CD4-positive, CD25-positive, alpha-beta regulatory T cell (primary cell): ENCODE measurements at regions not wholly inside any gene's neighbourhood (a gene's known extent, or its start where the extent isn't known, plus 50 kb on each side); places are given as distances from the start of the nearest gene placed in this dataset.

Experiments used
- ATAC-seq, 2 donors: fragments of 150-1000 bp; cut with Tn5 transposase; one replicate each; pipeline ENCODE4 v1.10.0; 2021; ENCODE audit warnings: low read depth in 2 of 2, moderate number of reproducible peaks in 2 of 2, moderate library complexity in 1 of 2
- DNase-seq, 3 donors: peaks; one replicate each; pipeline versions ENCODE4 v3.0.0 to v3.0.0-alpha.2; 2012 to 2022; ENCODE audit warnings: mixed read lengths in 1 of 3
- H3K27ac ChIP-seq: one replicate; pipeline ENCODE4 v1.7.0; 2013; ENCODE audit warnings: mild to moderate bottlenecking, low read length; ENCODE audit not compliant: insufficient read depth, poor library complexity, severe bottlenecking
- H3K27me3 ChIP-seq: one replicate; pipeline ENCODE4 v1.7.0; 2013; ENCODE audit warnings: low read length; ENCODE audit not compliant: control insufficient read depth, insufficient read depth
- H3K36me3 ChIP-seq: one replicate; pipeline ENCODE4 v1.7.0; 2013; ENCODE audit warnings: mild to moderate bottlenecking, low read length, moderate library complexity; ENCODE audit not compliant: control insufficient read depth, insufficient read depth
- H3K4me1 ChIP-seq: 2 replicates; pipeline ENCODE4 v1.7.0; 2013; ENCODE audit warnings: mild to moderate bottlenecking, low read length; ENCODE audit not compliant: insufficient read depth, control insufficient read depth, poor library complexity, severe bottlenecking
- H3K4me3 ChIP-seq: one replicate; pipeline ENCODE4 v1.7.0; 2013; ENCODE audit warnings: low read depth, mild to moderate bottlenecking, low read length, moderate library complexity
- H3K9me3 ChIP-seq, 2 experiments: 1 replicate in 1 of 2; 2 replicates in 1 of 2; pipeline ENCODE4 v1.7.0; 2013; ENCODE audit warnings: low read length in 2 of 2, mild to moderate bottlenecking in 1 of 2, moderate library complexity in 1 of 2; ENCODE audit not compliant: control insufficient read depth in 2 of 2
- H3K27ac Mint-ChIP-seq, 3 donors: one replicate each; pipeline ENCODE4 v1.8.0; 2020 to 2022; ENCODE audit warnings: mild to moderate bottlenecking in 3 of 3, mixed read lengths in 3 of 3, moderate library complexity in 2 of 3
- H3K27me3 Mint-ChIP-seq: one replicate; pipeline ENCODE4 v1.8.0; 2022; ENCODE audit warnings: mild to moderate bottlenecking, mixed read lengths
- H3K36me3 Mint-ChIP-seq: one replicate; pipeline ENCODE4 v1.8.0; 2020; ENCODE audit warnings: mixed read lengths
- H3K4me1 Mint-ChIP-seq, 4 donors: one replicate each; pipeline ENCODE4 v1.8.0; 2020 to 2022; ENCODE audit warnings: mixed read lengths in 4 of 4, mild to moderate bottlenecking in 1 of 4
- H3K4me3 Mint-ChIP-seq, 4 donors: one replicate each; pipeline ENCODE4 v1.8.0; 2020 to 2022; ENCODE audit warnings: mild to moderate bottlenecking in 4 of 4, mixed read lengths in 4 of 4, moderate library complexity in 3 of 4
- H3K9me3 Mint-ChIP-seq, 7 donors: one replicate each; pipeline ENCODE4 v1.8.0; 2020 to 2022; ENCODE audit warnings: mixed read lengths in 7 of 7, mild to moderate bottlenecking in 3 of 7, moderate library complexity in 2 of 7

GRCh38 chr3:82498186-82498585 is 736.7 kb upstream of the GBE1 start:
- no peak for ATAC-seq
- Histone ChIP-seq H3K4me3 (no peak overlapping the region), H3K27ac (no peak overlapping the region), H3K27me3 (no peaks in the 10 kb centered on the region), H3K9me3 (peaks cover 0 to 3% of the 10 kb centered on the region in 2 experiments), H3K4me1 (no peaks in the 10 kb centered on the region), H3K36me3 (no peaks in the 10 kb centered on the region)
- Mint-ChIP-seq H3K4me3 (no peak overlapping the region), H3K9me3 (peaks cover 0 to 20% (median 7%) of the 10 kb centered on the region in 7 donors), H3K36me3 (no peaks in the 10 kb centered on the region), H3K27me3 (no peaks in the 10 kb centered on the region), H3K4me1 (no peaks in the 10 kb centered on the region), H3K27ac (no peak overlapping the region)
- DNase-seq = no peak

GRCh38 chr3:82496890-82497560 is 735.6 kb upstream of the GBE1 start:
- Histone ChIP-seq H3K9me3 (peaks cover 0 to 4% of the 10 kb centered on the region in 2 experiments), H3K4me3 (no peak overlapping the region), H3K36me3 (no peaks in the 10 kb centered on the region), H3K27ac (no peak overlapping the region), H3K27me3 (no peaks in the 10 kb centered on the region), H3K4me1 (no peaks in the 10 kb centered on the region)
- Mint-ChIP-seq H3K9me3 (peaks cover 0 to 15% (median 8%) of the 10 kb centered on the region in 7 donors), H3K36me3 (no peaks in the 10 kb centered on the region), H3K4me3 (no peak overlapping the region), H3K27ac (no peak overlapping the region), H3K27me3 (no peaks in the 10 kb centered on the region), H3K4me1 (no peaks in the 10 kb centered on the region)
- ATAC-seq (no peak), DNase-seq (no peak)

GRCh38 chr3:82495655-82496054 is 734.2 kb upstream of the GBE1 start:
- DNase-seq (no peak), ATAC-seq (no peak)
- H3K27ac ChIP-seq = no peak overlapping the region
- peaks cover 0 to 4% of the 10 kb centered on the region in 2 experiments for H3K9me3 ChIP-seq
- no peaks in the 10 kb centered on the region for H3K27me3 ChIP-seq
- H3K9me3 Mint-ChIP-seq = peaks cover under 1 to 11% (median 8%) of the 10 kb centered on the region in 7 donors
- H3K36me3 ChIP-seq = no peaks in the 10 kb centered on the region
- no peaks in the 10 kb centered on the region for H3K36me3 Mint-ChIP-seq
- no peak overlapping the region for H3K4me3 ChIP-seq
- no peak overlapping the region for H3K27ac Mint-ChIP-seq
- no peak overlapping the region for H3K4me3 Mint-ChIP-seq
- H3K27me3 Mint-ChIP-seq = no peaks in the 10 kb centered on the region
- no peaks in the 10 kb centered on the region for H3K4me1 ChIP-seq
- H3K4me1 Mint-ChIP-seq = no peaks in the 10 kb centered on the region

- Histone ChIP-seq H3K9me3 (peaks cover 0 to 4% of the 10 kb centered on the region in 2 experiments), H3K27ac (no peak overlapping the region), H3K36me3 (no peaks in the 10 kb centered on the region), H3K4me1 (no peaks in the 10 kb centered on the region), H3K27me3 (no peaks in the 10 kb centered on the region), H3K4me3 (no peak overlapping the region)
- no peak overlapping the region for H3K4me3 Mint-ChIP-seq
- H3K36me3 Mint-ChIP-seq = no peaks in the 10 kb centered on the region
- peaks cover 3 to 13% (median 8%) of the 10 kb centered on the region in 7 donors for H3K9me3 Mint-ChIP-seq
- no peaks in the 10 kb centered on the region for H3K27me3 Mint-ChIP-seq
- no peaks in the 10 kb centered on the region for H3K4me1 Mint-ChIP-seq
- no peak for ATAC-seq
- no peak overlapping the region for H3K27ac Mint-ChIP-seq
- no peak for DNase-seq
Measured at GRCh38 chr3:82494977-82495489, 733.6 kb upstream of the GBE1 start.

- DNase-seq (no peak), ATAC-seq (no peak)
Measured at GRCh38 chr3:82493858-82494257, 732.4 kb upstream of the GBE1 start.

GRCh38 chr3:82475306-82475705 is 713.9 kb upstream of the GBE1 start:
- Mint-ChIP-seq H3K9me3 (peaks cover 0 to 18% (median 0%) of the 10 kb centered on the region in 7 donors), H3K36me3 (no peaks in the 10 kb centered on the region), H3K27ac (no peak overlapping the region), H3K4me1 (no peaks in the 10 kb centered on the region), H3K4me3 (no peak overlapping the region), H3K27me3 (no peaks in the 10 kb centered on the region)
- DNase-seq = no peak
- Histone ChIP-seq H3K27me3 (no peaks in the 10 kb centered on the region), H3K4me3 (no peak overlapping the region), H3K4me1 (no peaks in the 10 kb centered on the region), H3K36me3 (no peaks in the 10 kb centered on the region), H3K27ac (no peak overlapping the region), H3K9me3 (peaks cover 0 to 7% of the 10 kb centered on the region in 2 experiments)
- ATAC-seq = no peak

More at GRCh38 chr3:82493858-82494257, 732.4 kb upstream of the GBE1 start:
- peaks cover 0 to 4% of the 10 kb centered on the region in 2 experiments for H3K9me3 ChIP-seq
- Mint-ChIP-seq H3K27ac (no peak overlapping the region), H3K36me3 (no peaks in the 10 kb centered on the region), H3K4me3 (no peak overlapping the region), H3K27me3 (no peaks in the 10 kb centered on the region), H3K4me1 (no peaks in the 10 kb centered on the region), H3K9me3 (peaks cover 0 to 10% (median 7%) of the 10 kb centered on the region in 7 donors)
- H3K27ac ChIP-seq = no peak overlapping the region
- H3K36me3 ChIP-seq = no peaks in the 10 kb centered on the region
- H3K27me3 ChIP-seq = no peaks in the 10 kb centered on the region
- no peak overlapping the region for H3K4me3 ChIP-seq
- no peaks in the 10 kb centered on the region for H3K4me1 ChIP-seq

- Mint-ChIP-seq H3K36me3 (no peaks in the 10 kb centered on the region), H3K9me3 (peaks cover 0 to 18% (median 0%) of the 10 kb centered on the region in 7 donors), H3K27me3 (no peaks in the 10 kb centered on the region), H3K4me1 (no peaks in the 10 kb centered on the region), H3K27ac (no peak overlapping the region), H3K4me3 (no peak overlapping the region)
- DNase-seq (no peak), ATAC-seq (no peak)
- H3K9me3 ChIP-seq = peaks cover 0 to 7% of the 10 kb centered on the region in 2 experiments
- no peaks in the 10 kb centered on the region for H3K36me3 ChIP-seq
- no peak overlapping the region for H3K4me3 ChIP-seq
- H3K27me3 ChIP-seq = no peaks in the 10 kb centered on the region
- no peak overlapping the region for H3K27ac ChIP-seq
- no peaks in the 10 kb centered on the region for H3K4me1 ChIP-seq
Measured at GRCh38 chr3:82474711-82475110, 713.3 kb upstream of the GBE1 start.
